HG03520 (cell line): ENCODE measurements at regions not wholly inside any gene's neighbourhood (a gene's known extent, or its start where the extent isn't known, plus 50 kb on each side); places are given as distances from the start of the nearest gene placed in this dataset.
A peak's percentile ranks its signal among the peaks of the same experiment; 100 is the strongest.

Source experiments
- ATAC-seq: cut with Tn5 transposase; IDR thresholded peaks from one replicate; pipeline ENCODE4 v1.9.1; 2021; ENCODE audit warnings: mild to moderate bottlenecking, moderate library complexity; ENCODE audit not compliant: unreplicated experiment

- no peak for ATAC-seq
Observed at GRCh38 chr1:58908561-58909560, 125.0 kb upstream of the JUN start.

- ATAC-seq, result no peak
Observed at GRCh38 chr1:58909914-58910681, 126.3 kb upstream of the JUN start.

GRCh38 chr1:58911841-58912499, 128.1 kb upstream of the JUN start:
- no peak for ATAC-seq

- no peak for ATAC-seq
Observed at GRCh38 chr1:58914925-58915324, 131.1 kb upstream of the JUN start.

GRCh38 chr1:58917436-58917835, 133.6 kb upstream of the JUN start:
- no peak for ATAC-seq

GRCh38 chr1:58919226-58919958, 135.5 kb upstream of the JUN start:
- ATAC-seq, result no peak

- no peak for ATAC-seq
Observed at GRCh38 chr1:58919959-58920321, 136.1 kb upstream of the JUN start.

- no peak for ATAC-seq
Observed at GRCh38 chr1:58921342-58921741, 137.5 kb upstream of the JUN start.

- ATAC-seq, result no peak
Observed at GRCh38 chr1:58921751-58922150, 137.9 kb upstream of the JUN start.

GRCh38 chr1:58922302-58923089, 138.6 kb upstream of the JUN start:
- ATAC-seq, result peak; percentile 92

GRCh38 chr1:58923090-58923470, 139.2 kb upstream of the JUN start:
- no peak for ATAC-seq

GRCh38 chr1:58924016-58924565, 140.2 kb upstream of the JUN start:
- no peak for ATAC-seq

- ATAC-seq, result no peak
Observed at GRCh38 chr1:58924821-58925220, 141.0 kb upstream of the JUN start.

- no peak for ATAC-seq
Observed at GRCh38 chr1:58925247-58925646, 141.4 kb upstream of the JUN start.

GRCh38 chr1:58926152-58926551, 142.3 kb upstream of the JUN start:
- no peak for ATAC-seq

- no peak for ATAC-seq
Observed at GRCh38 chr1:58927041-58927721, 143.3 kb upstream of the JUN start.

GRCh38 chr1:58927722-58928085, 143.9 kb upstream of the JUN start:
- ATAC-seq, result no peak

GRCh38 chr1:58928514-58928913, 144.7 kb upstream of the JUN start:
- ATAC-seq, result no peak

- no peak for ATAC-seq
Observed at GRCh38 chr1:58929671-58930325, 146.0 kb upstream of the JUN start.
